OCI-LY7 (cell line): ENCODE measurements at regions not wholly inside any gene's neighbourhood (a gene's known extent, or its start where the extent isn't known, plus 50 kb on each side); places are given as distances from the start of the nearest gene placed in this dataset.

Experiments used
- EZH2phosphoT487 ChIP-seq: fragments of 200-600 bp; sonication (generic); IDR thresholded peaks from 2 replicates; pipeline ENCODE4 v1.6.1; 2018; ENCODE audit warnings: low read depth, borderline replicate concordance, mild to moderate bottlenecking, mixed run types, antibody characterized with exemption, low read length, moderate library complexity, mixed read lengths
- TF ChIP-seq, protein P1 (sequence below): fragments of 200-600 bp; sonication (generic); conservative IDR thresholded peaks from 2 replicates; pipeline ENCODE4 v1.5.1; 2014; ENCODE audit warnings: mild to moderate bottlenecking, antibody characterized with exemption, low read length, moderate library complexity, mixed read lengths

GRCh38 chr7:69476416-69476815 is 121.9 kb upstream of the AUTS2 start:
- TF ChIP-seq, protein P1, sequence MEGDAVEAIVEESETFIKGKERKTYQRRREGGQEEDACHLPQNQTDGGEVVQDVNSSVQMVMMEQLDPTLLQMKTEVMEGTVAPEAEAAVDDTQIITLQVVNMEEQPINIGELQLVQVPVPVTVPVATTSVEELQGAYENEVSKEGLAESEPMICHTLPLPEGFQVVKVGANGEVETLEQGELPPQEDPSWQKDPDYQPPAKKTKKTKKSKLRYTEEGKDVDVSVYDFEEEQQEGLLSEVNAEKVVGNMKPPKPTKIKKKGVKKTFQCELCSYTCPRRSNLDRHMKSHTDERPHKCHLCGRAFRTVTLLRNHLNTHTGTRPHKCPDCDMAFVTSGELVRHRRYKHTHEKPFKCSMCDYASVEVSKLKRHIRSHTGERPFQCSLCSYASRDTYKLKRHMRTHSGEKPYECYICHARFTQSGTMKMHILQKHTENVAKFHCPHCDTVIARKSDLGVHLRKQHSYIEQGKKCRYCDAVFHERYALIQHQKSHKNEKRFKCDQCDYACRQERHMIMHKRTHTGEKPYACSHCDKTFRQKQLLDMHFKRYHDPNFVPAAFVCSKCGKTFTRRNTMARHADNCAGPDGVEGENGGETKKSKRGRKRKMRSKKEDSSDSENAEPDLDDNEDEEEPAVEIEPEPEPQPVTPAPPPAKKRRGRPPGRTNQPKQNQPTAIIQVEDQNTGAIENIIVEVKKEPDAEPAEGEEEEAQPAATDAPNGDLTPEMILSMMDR = no peak
- TF ChIP-seq EZH2phosphoT487 = no peak
